GM12873 (cell line): ENCODE measurements at regions not wholly inside any gene's neighbourhood (a gene's known extent, or its start where the extent isn't known, plus 50 kb on each side); places are given as distances from the start of the nearest gene placed in this dataset.

Source experiments
- CTCF ChIP-seq: IDR thresholded peaks from 2 replicates; pipeline ENCODE4 v1.5.1; 2012; ENCODE audit warnings: low read depth, mild to moderate bottlenecking, moderate library complexity, low read length, control low read depth; ENCODE audit not compliant: insufficient read depth; ENCODE audit errors: missing control alignments

GRCh38 chr4:64158648-64159326 lies 250.5 kb downstream of the TECRL start:
- TF ChIP-seq CTCF = peak; percentile 78

GRCh38 chr4:64157397-64157796 lies 251.9 kb downstream of the TECRL start:
- TF ChIP-seq CTCF = no peak

- no peak for TF ChIP-seq CTCF
Measured at GRCh38 chr4:64156253-64156652, 253.0 kb downstream of the TECRL start.

- TF ChIP-seq CTCF = no peak
Measured at GRCh38 chr4:64146030-64146429, 263.2 kb downstream of the TECRL start.

- no peak for TF ChIP-seq CTCF
Measured at GRCh38 chr4:64144994-64145393, 264.3 kb downstream of the TECRL start.

- no peak for TF ChIP-seq CTCF
Measured at GRCh38 chr4:64130907-64131306, 278.3 kb downstream of the TECRL start.

GRCh38 chr4:64125354-64125753 lies 283.9 kb downstream of the TECRL start:
- TF ChIP-seq CTCF = no peak
